Astrocyte (in vitro differentiated cells and primary cell): ENCODE measurements at regions not wholly inside any gene's neighbourhood (a gene's known extent, or its start where the extent isn't known, plus 50 kb on each side); places are given as distances from the start of the nearest gene placed in this dataset.

Experiments used
- DNase-seq: peaks from one replicate; pipeline ENCODE4 v3.0.0-alpha.2; 2010; ENCODE audit warnings: low read depth
- FAIRE-seq: peaks from 2 replicates; lab custom pipeline; 2011; peaks lifted over from hg19 to GRCh38; lab: Jason Lieb, UNC
- H2AFZ ChIP-seq: 2 replicates; pipeline ENCODE4 v1.6.0; 2012; ENCODE audit warnings: low read depth, low read length, inconsistent platforms
- H3K27ac ChIP-seq: 2 replicates; pipeline ENCODE4 v1.5.1; 2011; ENCODE audit warnings: low read depth, low read length, inconsistent platforms
- H3K27me3 ChIP-seq: 2 replicates; pipeline ENCODE4 v1.6.0; 2011; ENCODE audit warnings: low read length, inconsistent platforms; ENCODE audit not compliant: insufficient read depth
- H3K36me3 ChIP-seq: 2 replicates; pipeline ENCODE4 v1.5.1; 2011; ENCODE audit warnings: low read length, inconsistent platforms; ENCODE audit not compliant: insufficient read depth
- H3K4me1 ChIP-seq: 2 replicates; pipeline ENCODE4 v1.5.1; 2011; ENCODE audit warnings: low read length, inconsistent platforms; ENCODE audit not compliant: insufficient read depth
- H3K4me2 ChIP-seq: 2 replicates; pipeline ENCODE4 v1.6.0; 2012; ENCODE audit warnings: low read length, inconsistent platforms
- H3K4me3 ChIP-seq: 2 replicates; pipeline ENCODE4 v1.5.1; 2011; ENCODE audit warnings: low read depth, mild to moderate bottlenecking, low read length, inconsistent platforms; ENCODE audit not compliant: insufficient read depth
- H3K79me2 ChIP-seq: 2 replicates; pipeline ENCODE4 v1.6.0; 2012; ENCODE audit warnings: mild to moderate bottlenecking, low read length, inconsistent platforms; ENCODE audit not compliant: insufficient read depth
- H3K9ac ChIP-seq: 2 replicates; pipeline ENCODE4 v1.6.0; 2012; ENCODE audit warnings: mild to moderate bottlenecking, low read length, inconsistent platforms
- H3K9me3 ChIP-seq: 2 replicates; pipeline ENCODE4 v1.5.1; 2012; ENCODE audit warnings: low read depth, mild to moderate bottlenecking, low read length, inconsistent platforms; ENCODE audit not compliant: insufficient read depth
- H4K20me1 ChIP-seq: 2 replicates; pipeline ENCODE4 v1.6.0; 2012; ENCODE audit warnings: low read length, inconsistent platforms; ENCODE audit not compliant: insufficient read depth
- H3K27ac Mint-ChIP-seq: one replicate; pipeline ENCODE4 v1.8.0; 2021; ENCODE audit warnings: mild to moderate bottlenecking, mixed read lengths; ENCODE audit not compliant: unreplicated experiment
- H3K27me3 Mint-ChIP-seq: one replicate; pipeline ENCODE4 v1.8.0; 2021; ENCODE audit warnings: low read depth, mixed read lengths; ENCODE audit not compliant: unreplicated experiment
- H3K36me3 Mint-ChIP-seq: one replicate; pipeline ENCODE4 v1.8.0; 2021; ENCODE audit warnings: low read depth, mixed read lengths; ENCODE audit not compliant: unreplicated experiment
- H3K4me1 Mint-ChIP-seq: one replicate; pipeline ENCODE4 v1.8.0; 2021; ENCODE audit warnings: low read depth, mixed read lengths; ENCODE audit not compliant: unreplicated experiment
- H3K4me3 Mint-ChIP-seq: one replicate; pipeline ENCODE4 v1.8.0; 2021; ENCODE audit warnings: mild to moderate bottlenecking, moderate library complexity, mixed read lengths; ENCODE audit not compliant: unreplicated experiment
- H3K9me3 Mint-ChIP-seq: one replicate; pipeline ENCODE4 v1.8.0; 2021; ENCODE audit warnings: mild to moderate bottlenecking, mixed read lengths; ENCODE audit not compliant: unreplicated experiment
- CTCF ChIP-seq: IDR thresholded peaks from 2 replicates; pipeline ENCODE4 v1.5.1; 2011; ENCODE audit warnings: low read depth, mild to moderate bottlenecking, inconsistent platforms, low read length, moderate library complexity; ENCODE audit not compliant: insufficient read depth
- EZH2 ChIP-seq: IDR thresholded peaks from 2 replicates; pipeline ENCODE4 v1.6.1; 2012; ENCODE audit warnings: mild to moderate bottlenecking, low read length, inconsistent platforms; ENCODE audit not compliant: insufficient read depth

- H3K36me3 ChIP-seq: no peaks in the 10 kb centered on the region
- no peak for FAIRE-seq
- H3K4me3 Mint-ChIP-seq: no peak overlapping the region
Measured at GRCh38 chr22:48021991-48022401, 1259.5 kb downstream of the TBC1D22A start.

GRCh38 chr22:48018346-48018745, 1255.9 kb downstream of the TBC1D22A start:
- Histone ChIP-seq H3K36me3 (no peaks in the 10 kb centered on the region), H3K79me2 (no peaks in the 10 kb centered on the region), H3K27me3 (no peaks in the 10 kb centered on the region), H3K4me2 (no peak overlapping the region), H3K9me3 (peaks cover 10% of the 10 kb centered on the region), H3K27ac (no peak overlapping the region), H4K20me1 (no peaks in the 10 kb centered on the region), H2AFZ (no peak overlapping the region), H3K4me3 (no peak overlapping the region), H3K4me1 (no peaks in the 10 kb centered on the region), H3K9ac (no peak overlapping the region)
- peaks cover 17% of the 10 kb centered on the region for H3K9me3 Mint-ChIP-seq
- H3K27ac Mint-ChIP-seq: no peak overlapping the region
- FAIRE-seq (no peak), DNase-seq (no peak)
- no peaks in the 10 kb centered on the region for H3K36me3 Mint-ChIP-seq
- H3K27me3 Mint-ChIP-seq: peaks cover 28% of the 10 kb centered on the region
- no peaks in the 10 kb centered on the region for H3K4me1 Mint-ChIP-seq
- no peak overlapping the region for H3K4me3 Mint-ChIP-seq
- TF ChIP-seq EZH2: no peak
- no peak for TF ChIP-seq CTCF

More at GRCh38 chr22:48021991-48022401, 1259.5 kb downstream of the TBC1D22A start:
- Histone ChIP-seq H3K4me1 (no peaks in the 10 kb centered on the region), H3K79me2 (no peaks in the 10 kb centered on the region), H3K4me2 (no peak overlapping the region), H3K27ac (no peak overlapping the region), H3K9ac (no peak overlapping the region), H2AFZ (no peak overlapping the region), H3K4me3 (no peak overlapping the region), H4K20me1 (no peaks in the 10 kb centered on the region), H3K9me3 (peaks cover 15% of the 10 kb centered on the region), H3K27me3 (no peaks in the 10 kb centered on the region)
- Mint-ChIP-seq H3K27ac (no peak overlapping the region), H3K36me3 (no peaks in the 10 kb centered on the region), H3K27me3 (peaks cover 20% of the 10 kb centered on the region), H3K9me3 (peaks cover 15% of the 10 kb centered on the region), H3K4me1 (no peaks in the 10 kb centered on the region)
- TF ChIP-seq CTCF: no peak
- no peak for TF ChIP-seq EZH2
- DNase-seq: no peak

DNA sequence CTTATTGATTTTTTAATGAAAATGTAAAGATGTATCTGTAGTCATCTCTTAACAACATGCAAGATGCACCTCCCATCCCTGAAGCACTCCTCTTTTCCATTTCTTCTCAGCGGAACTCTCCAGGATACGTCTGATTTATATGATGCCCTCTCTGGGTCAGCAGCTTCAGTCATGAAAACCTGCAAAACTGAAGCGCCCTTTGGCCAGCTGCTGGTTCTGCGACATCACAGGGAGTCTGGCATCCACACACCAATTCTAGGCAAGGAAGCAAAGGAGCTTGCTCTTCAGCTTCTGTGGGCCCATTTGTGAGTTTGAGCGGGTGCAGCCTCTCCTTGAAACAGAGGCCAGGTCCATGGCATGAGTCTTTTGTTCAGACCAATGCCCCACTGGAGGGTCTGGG, 1253.3 kb downstream of the TBC1D22A start:
- H3K9me3 ChIP-seq: peaks cover 10% of the 10 kb centered on the region
- no peak overlapping the region for H3K4me2 ChIP-seq
- DNase-seq (no peak), FAIRE-seq (no peak)
- H3K79me2 ChIP-seq: no peaks in the 10 kb centered on the region
- no peak overlapping the region for H2AFZ ChIP-seq
- Mint-ChIP-seq H3K27me3 (peaks cover 28% of the 10 kb centered on the region), H3K27ac (no peak overlapping the region), H3K36me3 (no peaks in the 10 kb centered on the region), H3K4me3 (no peak overlapping the region), H3K4me1 (no peaks in the 10 kb centered on the region), H3K9me3 (peaks cover 11% of the 10 kb centered on the region)
- H3K4me1 ChIP-seq: no peaks in the 10 kb centered on the region
- H4K20me1 ChIP-seq: no peaks in the 10 kb centered on the region
- no peak for TF ChIP-seq EZH2
- TF ChIP-seq CTCF: no peak
- no peaks in the 10 kb centered on the region for H3K36me3 ChIP-seq
- H3K9ac ChIP-seq: no peak overlapping the region
- no peak overlapping the region for H3K4me3 ChIP-seq
- H3K27me3 ChIP-seq: no peaks in the 10 kb centered on the region
- no peak overlapping the region for H3K27ac ChIP-seq
